IMR-90 (cell line): ENCODE measurements at regions not wholly inside any gene's neighbourhood (a gene's known extent, or its start where the extent isn't known, plus 50 kb on each side); places are given as distances from the start of the nearest gene placed in this dataset.

Experiments
- ATAC-seq: fragments of 200-7000 bp; cut with Tn5 transposase; 2 replicates; pipeline ENCODE4 v1.9.1; 2020; ENCODE audit warnings: low read depth, mild to moderate bottlenecking, moderate library complexity
- BruUV-seq: library from RNA; stranded (reverse); fragments of 400-500 nt; replicated peaks from 2 replicates; lab custom pipeline; 2021; lab: Mats Ljungman, UMichigan
- CTCF ChIA-PET: fragments of 300-600 bp; formaldehyde crosslinking; extraction: SDS; loops from one replicate; lab custom pipeline; 2021; ENCODE audit warnings: antibody characterized with exemption; lab: Yijun Ruan, JAX
- POLR2A ChIA-PET: fragments of 300-600 bp; sonication (Branson Sonifier 250); formaldehyde crosslinking; loops from one replicate; lab custom pipeline; 2022; ENCODE audit warnings: antibody characterized with exemption; ENCODE audit not compliant: unreplicated experiment; lab: Charles Lee
- DNase-seq: peaks from one replicate; pipeline ENCODE4 v3.0.0; 2013
- H2AFZ ChIP-seq: replicated peaks from 2 replicates; pipeline ENCODE3; 2013; ENCODE audit warnings: low read length, mild to moderate bottlenecking; ENCODE audit not compliant: poor library complexity
- H2AK5ac ChIP-seq: 2 replicates; pipeline ENCODE4 v1.6.1; 2013; ENCODE audit warnings: low read depth, low read length, inconsistent platforms
- H2AK9ac ChIP-seq: replicated peaks from 2 replicates; pipeline ENCODE3; 2013; ENCODE audit warnings: mild to moderate bottlenecking, low read depth, low read length, moderate library complexity; ENCODE audit not compliant: poor library complexity
- H2BK120ac ChIP-seq: 2 replicates; pipeline ENCODE4 v1.6.1; 2013; ENCODE audit warnings: low read depth, low read length, inconsistent platforms
- H2BK15ac ChIP-seq: 3 replicates; pipeline ENCODE4 v1.6.1; 2013; ENCODE audit warnings: low read depth, low read length, inconsistent platforms
- H2BK20ac ChIP-seq: 2 replicates; pipeline ENCODE4 v1.6.1; 2013; ENCODE audit warnings: low read depth, mild to moderate bottlenecking, inconsistent platforms, low read length, moderate library complexity
- H2BK5ac ChIP-seq: 2 replicates; pipeline ENCODE4 v1.6.1; 2013; ENCODE audit warnings: mild to moderate bottlenecking, low read depth, low read length, inconsistent platforms; ENCODE audit not compliant: poor library complexity, severe bottlenecking
- H3K14ac ChIP-seq: replicated peaks from 2 replicates; pipeline ENCODE4 v1.6.1; 2013; ENCODE audit warnings: low read depth, low read length, inconsistent platforms
- H3K18ac ChIP-seq: 2 replicates; pipeline ENCODE4 v1.6.1; 2013; ENCODE audit warnings: low read depth, low read length, control low read depth
- H3K23ac ChIP-seq: 2 replicates; pipeline ENCODE4 v1.6.1; 2013; ENCODE audit warnings: low read depth, low read length, inconsistent platforms
- H3K27ac ChIP-seq: 2 replicates; pipeline ENCODE4 v1.5.1; 2013; ENCODE audit warnings: mild to moderate bottlenecking, control low read depth, low read length; ENCODE audit not compliant: insufficient read depth
- H3K27me3 ChIP-seq: 2 replicates; pipeline ENCODE4 v1.6.1; 2013; ENCODE audit warnings: low read length; ENCODE audit not compliant: control insufficient read depth, insufficient read depth
- H3K36me3 ChIP-seq: 2 replicates; pipeline ENCODE4 v1.6.1; 2013; ENCODE audit warnings: low read length, mixed read lengths; ENCODE audit not compliant: control insufficient read depth, insufficient read depth
- H3K4ac ChIP-seq: 2 replicates; pipeline ENCODE4 v1.6.1; 2013; ENCODE audit warnings: low read depth, low read length, inconsistent platforms
- H3K4me1 ChIP-seq: 2 replicates; pipeline ENCODE4 v1.6.1; 2013; ENCODE audit warnings: low read length, mixed read lengths; ENCODE audit not compliant: control insufficient read depth, insufficient read depth
- H3K4me2 ChIP-seq: 2 replicates; pipeline ENCODE4 v1.6.1; 2013; ENCODE audit warnings: low read depth, mild to moderate bottlenecking, control low read depth, low read length, moderate library complexity
- H3K4me3 ChIP-seq: 2 replicates; pipeline ENCODE4 v1.5.1; 2013; ENCODE audit warnings: low read depth, mild to moderate bottlenecking, control low read depth, low read length, moderate library complexity; ENCODE audit not compliant: insufficient read depth
- H3K56ac ChIP-seq: 2 replicates; pipeline ENCODE4 v1.6.1; 2013; ENCODE audit warnings: low read length, inconsistent platforms; ENCODE audit not compliant: insufficient read depth; ENCODE audit errors: extremely low read depth
- H3K79me1 ChIP-seq, 2 experiments: 2 replicates each; pipeline ENCODE4 v1.6.1; 2013; ENCODE audit warnings: low read length in 2 of 2, inconsistent platforms in 1 of 2, low read depth in 1 of 2
- H3K9ac ChIP-seq: 2 replicates; pipeline ENCODE4 v1.6.1; 2013; ENCODE audit warnings: low read depth, low read length, control low read depth
- H3K9me1 ChIP-seq: 2 replicates; pipeline ENCODE4 v1.6.1; 2013; ENCODE audit warnings: low read length, inconsistent platforms; ENCODE audit not compliant: insufficient read depth
- H3K9me3 ChIP-seq: 2 replicates; pipeline ENCODE4 v1.6.1; 2013; ENCODE audit warnings: low read length; ENCODE audit not compliant: control insufficient read depth, insufficient read depth
- H4K20me1 ChIP-seq: 2 replicates; pipeline ENCODE4 v1.6.1; 2013; ENCODE audit warnings: low read length, inconsistent platforms; ENCODE audit not compliant: insufficient read depth
- H4K5ac ChIP-seq: 2 replicates; pipeline ENCODE4 v1.6.1; 2013; ENCODE audit warnings: mild to moderate bottlenecking, low read depth, low read length, control low read depth
- H4K8ac ChIP-seq, 2 experiments: 2 replicates each; pipeline ENCODE4 v1.6.1; 2013; ENCODE audit warnings: low read depth in 2 of 2, low read length in 2 of 2, control low read depth in 1 of 2, inconsistent platforms in 1 of 2
- H4K91ac ChIP-seq: 2 replicates; pipeline ENCODE4 v1.6.1; 2013; ENCODE audit warnings: low read depth, low read length, inconsistent platforms; ENCODE audit not compliant: insufficient read depth
- CHD1 ChIP-seq: IDR thresholded peaks from 2 replicates; pipeline ENCODE4 v1.6.1; 2012; ENCODE audit warnings: low read depth, low read length, improper control_type of control experiment
- POLR2A ChIP-seq: IDR thresholded peaks from 2 replicates; pipeline ENCODE4 v1.6.1; 2012; ENCODE audit warnings: mild to moderate bottlenecking, low read depth, low read length
- RFX5 ChIP-seq: IDR thresholded peaks from 2 replicates; pipeline ENCODE4 v1.8.0; 2012; ENCODE audit warnings: low read depth, mild to moderate bottlenecking, low read length, moderate library complexity
- WGBS, 2 experiments: methylation state at CpG; one replicate each; pipeline versions ENCODE4 v1.1.5 to v1.1.7; 2013; ENCODE audit warnings: missing lambda C conversion rate in 2 of 2; ENCODE audit not compliant: insufficient read length in 1 of 2; ENCODE audit errors: extremely low coverage in 2 of 2; 5-methylcytosine and 5-hydroxymethylcytosine counted together
- dilution Hi-C: fragments of 300-500 bp; cut with HindIII; formaldehyde crosslinking; loops from one replicate; pipeline ENCODE4 v1.14.3; 2018; ENCODE audit warnings: low sequenced_read_pairs; ENCODE audit not compliant: unreplicated experiment
- in situ Hi-C: fragments of 300-500 bp; cut with MboI; formaldehyde crosslinking; loops from 3 replicates; pipeline ENCODE4 v1.14.3; 2019; ENCODE audit warnings: low sequenced_read_pairs, inconsistent platforms, mixed read lengths
- intact Hi-C: fragments of 100-400 bp; cut with micrococcal nuclease; formaldehyde crosslinking; loops from 2 replicates; pipeline ENCODE4 v1.10.0; 2022
- TF ChIP-seq, protein P1 (sequence below): fragments of 150-350 bp; IDR thresholded peaks from 2 replicates; pipeline ENCODE4 v1.6.1; 2016; ENCODE audit warnings: low read depth, mild to moderate bottlenecking, low read length, moderate library complexity, borderline replicate concordance

DNA sequence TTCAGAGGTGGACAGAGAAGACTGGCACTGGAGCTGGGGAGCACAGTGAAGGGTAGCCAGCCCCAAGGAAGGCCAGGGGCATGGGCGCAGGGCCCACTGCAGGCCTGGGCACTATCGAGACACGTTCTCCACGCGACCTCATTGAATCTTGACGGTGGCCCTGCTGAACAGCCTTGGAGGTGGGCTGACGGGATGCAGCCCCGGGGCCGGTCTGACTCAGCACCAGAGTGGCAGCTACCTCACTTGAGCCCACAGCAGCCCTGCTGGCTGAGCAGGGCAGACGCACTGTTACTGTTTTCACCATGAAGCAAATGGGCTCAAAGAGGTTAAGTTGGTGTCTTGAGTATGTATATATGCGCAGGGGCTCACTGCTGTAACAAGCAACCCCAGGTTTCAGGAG is 78.8 kb upstream of the FOXF1 start:
- TF ChIP-seq POLR2A (no peak), CHD1 (no peak), RFX5 (no peak)
- TF ChIP-seq, protein P1, sequence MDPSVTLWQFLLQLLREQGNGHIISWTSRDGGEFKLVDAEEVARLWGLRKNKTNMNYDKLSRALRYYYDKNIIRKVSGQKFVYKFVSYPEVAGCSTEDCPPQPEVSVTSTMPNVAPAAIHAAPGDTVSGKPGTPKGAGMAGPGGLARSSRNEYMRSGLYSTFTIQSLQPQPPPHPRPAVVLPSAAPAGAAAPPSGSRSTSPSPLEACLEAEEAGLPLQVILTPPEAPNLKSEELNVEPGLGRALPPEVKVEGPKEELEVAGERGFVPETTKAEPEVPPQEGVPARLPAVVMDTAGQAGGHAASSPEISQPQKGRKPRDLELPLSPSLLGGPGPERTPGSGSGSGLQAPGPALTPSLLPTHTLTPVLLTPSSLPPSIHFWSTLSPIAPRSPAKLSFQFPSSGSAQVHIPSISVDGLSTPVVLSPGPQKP, result no peak
- Histone ChIP-seq H4K8ac (no peak overlapping the region), H3K56ac (no peak overlapping the region), H3K27me3 (peaks cover 3% of the 10 kb centered on the region), H3K4me3 (no peak overlapping the region), H3K9me1 (no peaks in the 10 kb centered on the region; the same call in 1 of the 2 replicates), H4K5ac (no peak overlapping the region), H3K4me2 (no peak overlapping the region), H3K14ac (no peak overlapping the region), H3K79me1 (no peaks in the 10 kb centered on the region), H2BK15ac (0 out of 3 replicates have a peak overlapping the region, but pooled peaks have one; percentile 9), H2AK9ac (no peak overlapping the region), H3K4ac (no peak overlapping the region), H3K23ac (no peak overlapping the region), H4K20me1 (no peaks in the 10 kb centered on the region), H3K18ac (no peak overlapping the region), H3K27ac (no peak overlapping the region), H3K9ac (no peak overlapping the region), H3K36me3 (no peaks in the 10 kb centered on the region), H2BK20ac (no peak overlapping the region), H3K4me1 (peaks cover 9% of the 10 kb centered on the region), H2BK120ac (no peak overlapping the region), H3K9me3 (no peaks in the 10 kb centered on the region), H2AFZ (no peak overlapping the region), H2BK5ac (no peak overlapping the region), H4K91ac (no peak overlapping the region), H2AK5ac (no peak overlapping the region; the same call in 1 of the 2 replicates)
- ChIA-PET POLR2A (no interaction called here), CTCF (no interaction called here)
- dilution Hi-C loops (no loop called here), in situ Hi-C loops (no loop called here), intact Hi-C loops (no loop called here)
- ATAC-seq, result no peak
- no TSS peak for BruUV-seq
- WGBS, 2 experiments, result 89% methylated on average over 9 of the region's 11 CpGs; no CpG with 5 or more reads in 1 of the 2 experiments
- DNase-seq, result no peak
